Colonic mucosa (tissue), 4 donors: ENCODE measurements at regions not wholly inside any gene's neighbourhood (a gene's known extent, or its start where the extent isn't known, plus 50 kb on each side); places are given as distances from the start of the nearest gene placed in this dataset.
A peak's percentile ranks its signal among the peaks of the same experiment; 100 is the strongest.

ENCODE experiments used
- DNase-seq: peaks from one replicate; pipeline ENCODE4 v3.0.0-alpha.2; 2020
- H3K27ac ChIP-seq: fragments of 200-600 bp; one replicate; pipeline ENCODE4 v1.8.0; 2021
- H3K27me3 ChIP-seq: fragments of 200-600 bp; one replicate; pipeline ENCODE4 v1.8.0; 2021
- H3K36me3 ChIP-seq: fragments of 200-600 bp; one replicate; pipeline ENCODE4 v1.8.0; 2021
- H3K4me1 ChIP-seq: fragments of 200-600 bp; one replicate; pipeline ENCODE4 v1.8.0; 2021; ENCODE audit warnings: mild to moderate bottlenecking
- H3K4me3 ChIP-seq: fragments of 200-600 bp; one replicate; pipeline ENCODE4 v1.8.0; 2021
- H3K9ac ChIP-seq, 2 donors: one replicate each; pipeline ENCODE4 v1.7.0; 2013; ENCODE audit warnings: control low read depth in 2 of 2, low read depth in 2 of 2, low read length in 2 of 2
- H3K9me3 ChIP-seq: fragments of 200-600 bp; one replicate; pipeline ENCODE4 v1.8.0; 2021
- intact Hi-C: fragments of 100-400 bp; cut with DNase I; formaldehyde crosslinking; loops from one replicate; pipeline ENCODE4 v1.14.1; 2022
- TF ChIP-seq, protein P1 (sequence below): fragments of 200-600 bp; IDR thresholded peaks from one replicate; pipeline ENCODE4 v1.8.0; 2022; ENCODE audit warnings: antibody characterized with exemption, mild to moderate bottlenecking
- donor health status: healthy.
- donor health status: DM: no; HTN: no; CAD: no.
- donor health status: DM: no; HTN: no; CAD: no.

DNA sequence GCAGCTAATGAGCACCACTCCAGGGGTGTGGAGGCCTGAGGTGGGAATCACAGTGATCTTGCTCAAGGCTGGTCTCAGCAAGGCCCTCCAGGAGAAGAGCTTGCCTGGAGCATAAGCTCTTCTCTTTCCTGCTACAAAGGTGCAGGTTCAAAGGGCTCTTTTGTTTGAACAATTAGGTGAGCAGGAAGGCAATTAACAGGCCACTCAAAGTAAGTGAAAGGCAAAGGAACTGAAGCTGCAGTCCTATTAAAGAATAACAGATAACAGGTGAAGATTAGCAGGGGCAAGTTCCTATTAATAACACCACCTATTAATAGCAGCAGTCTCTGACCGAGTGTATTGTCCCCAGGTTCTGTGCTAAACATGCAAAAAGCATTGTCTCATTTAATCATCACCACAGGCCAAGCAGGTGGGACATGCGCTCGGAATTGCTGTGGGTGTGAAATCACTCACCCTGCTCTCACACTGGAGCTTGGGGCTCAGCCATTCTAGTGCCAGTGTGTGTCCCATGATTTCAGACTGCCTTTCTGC, 113.8 kb downstream of the RHOU start:
- intact Hi-C loops: no loop called here
- peak overlapping the region; percentile 67 for H3K27ac ChIP-seq

DNA sequence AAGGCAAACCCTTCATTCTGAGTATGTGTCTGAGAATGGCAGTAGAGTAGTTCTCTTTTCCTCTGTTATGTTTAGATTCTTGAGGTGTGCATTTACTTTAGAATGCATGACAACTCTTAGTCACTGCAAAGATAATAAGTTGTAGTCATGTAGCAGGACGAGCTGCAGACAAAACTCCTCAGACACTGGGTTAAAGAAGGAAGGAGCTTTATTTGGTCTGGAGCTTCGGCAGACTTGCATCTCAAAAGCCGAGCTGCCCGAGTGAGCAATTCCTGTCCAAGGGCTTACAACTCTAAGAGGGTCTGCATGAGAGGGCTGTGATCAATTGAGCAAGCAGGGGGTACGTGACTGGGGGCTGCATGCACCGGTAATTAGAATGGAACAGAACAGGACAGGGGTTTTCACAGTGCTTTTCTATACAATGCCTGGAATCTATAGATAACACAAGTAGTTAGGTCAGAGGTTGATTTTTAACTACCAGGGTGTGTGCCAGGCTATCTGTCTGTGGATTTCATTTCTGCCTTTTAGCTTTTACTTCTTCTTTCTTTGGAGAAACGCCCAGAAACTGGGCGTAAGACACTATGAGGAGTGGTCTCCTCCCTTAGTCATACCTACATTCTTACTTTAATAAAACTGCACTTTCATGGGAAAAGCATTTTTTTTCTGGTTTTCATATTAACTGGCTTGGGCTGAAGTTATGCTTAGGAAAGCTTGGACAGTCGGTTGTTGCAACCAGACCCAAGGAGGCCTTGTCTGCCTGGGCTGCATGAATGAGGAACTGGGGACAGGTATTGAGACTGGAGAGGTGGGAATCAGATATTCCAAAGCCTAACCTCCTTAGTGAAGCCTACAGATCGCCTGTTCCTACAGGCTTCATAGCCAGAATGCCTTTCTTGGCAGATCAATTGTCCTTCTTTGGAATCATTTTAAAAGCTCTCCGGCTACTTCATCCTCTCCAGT, 115.1 kb downstream of the RHOU start:
- Histone ChIP-seq H3K4me1 (peaks cover 10% of the 10 kb centered on the region), H3K27me3 (no peaks in the 10 kb centered on the region), H3K36me3 (no peaks in the 10 kb centered on the region), H3K27ac (peak overlapping the region; percentile 67), H3K9me3 (no peaks in the 10 kb centered on the region), H3K4me3 (no peak overlapping the region), H3K9ac (peak overlapping the region in 1 of 2 donors; percentile 57)
- TF ChIP-seq, protein P1, sequence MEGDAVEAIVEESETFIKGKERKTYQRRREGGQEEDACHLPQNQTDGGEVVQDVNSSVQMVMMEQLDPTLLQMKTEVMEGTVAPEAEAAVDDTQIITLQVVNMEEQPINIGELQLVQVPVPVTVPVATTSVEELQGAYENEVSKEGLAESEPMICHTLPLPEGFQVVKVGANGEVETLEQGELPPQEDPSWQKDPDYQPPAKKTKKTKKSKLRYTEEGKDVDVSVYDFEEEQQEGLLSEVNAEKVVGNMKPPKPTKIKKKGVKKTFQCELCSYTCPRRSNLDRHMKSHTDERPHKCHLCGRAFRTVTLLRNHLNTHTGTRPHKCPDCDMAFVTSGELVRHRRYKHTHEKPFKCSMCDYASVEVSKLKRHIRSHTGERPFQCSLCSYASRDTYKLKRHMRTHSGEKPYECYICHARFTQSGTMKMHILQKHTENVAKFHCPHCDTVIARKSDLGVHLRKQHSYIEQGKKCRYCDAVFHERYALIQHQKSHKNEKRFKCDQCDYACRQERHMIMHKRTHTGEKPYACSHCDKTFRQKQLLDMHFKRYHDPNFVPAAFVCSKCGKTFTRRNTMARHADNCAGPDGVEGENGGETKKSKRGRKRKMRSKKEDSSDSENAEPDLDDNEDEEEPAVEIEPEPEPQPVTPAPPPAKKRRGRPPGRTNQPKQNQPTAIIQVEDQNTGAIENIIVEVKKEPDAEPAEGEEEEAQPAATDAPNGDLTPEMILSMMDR: no peak
- DNase-seq: peak; percentile 33
- intact Hi-C loops: no loop called here

More for the DNA sequence above, 113.8 kb downstream of the RHOU start:
- Histone ChIP-seq H3K4me3 (no peak overlapping the region), H3K9ac (peak overlapping the region; percentile 1 to 16), H3K9me3 (no peaks in the 10 kb centered on the region), H3K27me3 (no peaks in the 10 kb centered on the region), H3K36me3 (no peaks in the 10 kb centered on the region), H3K4me1 (peaks cover 10% of the 10 kb centered on the region)
- TF ChIP-seq, protein P1: no peak
- peak; percentile 27 for DNase-seq

DNA sequence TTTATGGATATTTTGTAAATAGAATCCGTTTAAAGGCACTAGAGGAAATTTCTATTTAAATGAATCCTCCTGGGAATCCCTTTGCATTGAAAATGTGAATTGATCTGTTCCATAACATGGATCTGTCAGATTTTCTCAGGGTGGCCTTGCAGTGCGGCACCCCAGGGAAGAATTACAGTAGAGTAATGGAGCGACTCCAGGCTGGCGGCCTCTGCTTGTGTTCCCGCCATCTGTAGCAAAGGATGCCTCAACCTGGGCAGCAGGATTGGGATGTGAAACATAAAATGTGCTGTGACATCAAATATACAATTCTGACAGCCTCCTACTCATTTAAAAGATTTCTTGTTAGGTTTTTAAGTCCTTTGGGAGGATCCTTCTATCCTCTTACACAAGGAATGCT, 115.9 kb downstream of the RHOU start:
- Histone ChIP-seq H3K9ac (peak overlapping the region in 1 of 2 donors; percentile 57), H3K4me3 (no peak overlapping the region), H3K36me3 (no peaks in the 10 kb centered on the region), H3K27me3 (no peaks in the 10 kb centered on the region), H3K9me3 (no peaks in the 10 kb centered on the region), H3K4me1 (peaks cover 10% of the 10 kb centered on the region), H3K27ac (peak overlapping the region; percentile 67)
- intact Hi-C loops: no loop called here
- TF ChIP-seq, protein P1: no peak
- peak; percentile 14 for DNase-seq

DNA sequence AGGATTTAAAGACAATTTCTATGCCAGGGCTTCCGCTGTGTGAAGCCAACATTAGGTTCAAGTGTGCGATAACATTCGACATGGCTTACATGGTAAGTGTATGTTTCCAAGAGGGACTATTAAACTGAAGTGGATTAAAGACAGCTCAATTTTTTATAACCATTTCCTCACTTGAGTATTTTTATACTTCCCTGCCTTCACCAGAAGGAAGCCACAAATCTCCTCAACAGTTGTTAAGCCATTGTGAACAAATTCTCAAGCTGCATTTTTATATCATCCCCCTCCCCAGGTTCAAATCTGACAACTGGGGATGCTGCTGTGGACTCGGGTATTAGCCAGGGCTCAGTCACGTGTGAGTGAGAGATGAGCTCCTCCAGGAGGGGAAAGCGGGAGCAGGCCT, 116.3 kb downstream of the RHOU start:
- Histone ChIP-seq H3K4me3 (no peak overlapping the region), H3K4me1 (peaks cover 10% of the 10 kb centered on the region), H3K9ac (no peak overlapping the region), H3K27ac (no peak overlapping the region), H3K9me3 (no peaks in the 10 kb centered on the region), H3K27me3 (no peaks in the 10 kb centered on the region), H3K36me3 (no peaks in the 10 kb centered on the region)
- TF ChIP-seq, protein P1: no peak
- intact Hi-C loops: no loop called here
- DNase-seq: peak; percentile 10

DNA sequence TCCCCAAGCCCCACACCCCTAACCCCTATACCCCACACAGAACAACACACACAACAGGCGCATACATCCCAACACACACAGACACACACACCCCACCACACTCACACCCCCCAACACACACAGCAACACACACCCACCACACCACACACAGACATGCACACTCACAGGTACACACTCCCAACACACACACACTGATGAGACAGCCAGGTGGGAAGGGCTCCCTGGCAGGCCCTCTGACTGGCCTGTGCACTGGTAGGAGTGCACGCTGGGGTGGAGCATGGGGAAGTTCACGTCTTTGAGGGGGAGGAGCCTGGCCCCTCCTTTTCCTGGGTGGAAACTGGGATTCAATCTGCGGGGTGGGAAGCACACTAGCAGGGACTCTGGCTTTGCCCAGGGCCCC, 116.7 kb downstream of the RHOU start:
- no peak overlapping the region for H3K9ac ChIP-seq
- H3K36me3 ChIP-seq: no peaks in the 10 kb centered on the region
- H3K9me3 ChIP-seq: no peaks in the 10 kb centered on the region
- no peaks in the 10 kb centered on the region for H3K27me3 ChIP-seq
- intact Hi-C loops: no loop called here
- no peak overlapping the region for H3K4me3 ChIP-seq
- peak; percentile 54 for DNase-seq
- H3K27ac ChIP-seq: no peak overlapping the region
- TF ChIP-seq, protein P1: no peak
- peaks cover 10% of the 10 kb centered on the region for H3K4me1 ChIP-seq
